ENCODE measurements at regions not wholly inside any gene's neighbourhood (a gene's known extent, or its start where the extent isn't known, plus 50 kb on each side); places are given as distances from the start of the nearest gene placed in this dataset.

GRCh38 chr2:225289659-225290058 is 109.9 kb upstream of the NYAP2 start:
- intact Hi-C loops (cut with DNase I) = loop anchor here in 2 of 3 donors (10.0 kb wide), 2 partner anchors 365 to 375 kb away; no protein-coding TSS in a partner anchor
- H3K4me1 ChIP-seq = no peaks in the 10 kb centered on the region
- H3K36me3 ChIP-seq = no peaks in the 10 kb centered on the region
- FAIRE-seq (no peak), ATAC-seq (no peak), DNase-seq (no peak)
- no peak overlapping the region for H3K27ac ChIP-seq
- H3K4me3 ChIP-seq = no peak overlapping the region
- WGBS, 2 donors = 87 to 92% methylated on average over 2 of the region's 2 CpGs
- no peaks in the 10 kb centered on the region for H3K27me3 ChIP-seq
- H3K9me3 ChIP-seq = no peaks in the 10 kb centered on the region
- TF ChIP-seq CTCF (IDR thresholded peaks at IDR 0.05) = no peak

GRCh38 chr2:225288986-225289385 is 110.5 kb upstream of the NYAP2 start:
- intact Hi-C loops (cut with DNase I) = loop anchor here in 2 of 3 donors (10.0 kb wide), 2 partner anchors 366 to 376 kb away; no protein-coding TSS in a partner anchor
- WGBS, 2 donors = 50 to 52% methylated on average over 3 of the region's 3 CpGs

GRCh38 chr2:225282858-225283710 is 116.4 kb upstream of the NYAP2 start:
- Histone ChIP-seq H3K4me1 (no peaks in the 10 kb centered on the region), H3K9me3 (no peaks in the 10 kb centered on the region), H3K27me3 (no peaks in the 10 kb centered on the region), H3K36me3 (no peaks in the 10 kb centered on the region), H3K27ac (no peak overlapping the region), H3K4me3 (no peak overlapping the region)
- DNase-seq = peak in 1 of 6 donors; percentile 29
- peak; percentile 58 to 74 (median 69) for TF ChIP-seq CTCF (IDR thresholded peaks at IDR 0.05)
- no peak for FAIRE-seq
- peak in 3 of 4 donors; percentile 80 to 90 (median 86) for ATAC-seq
- intact Hi-C loops (cut with DNase I) = loop anchor here (5.0 to 10.0 kb wide), 3 partner anchors 372 to 382 kb away; no protein-coding TSS in a partner anchor
- 25 to 26% methylated on average over 4 of the region's 4 CpGs for WGBS, 2 donors

More at GRCh38 chr2:225288986-225289385, 110.5 kb upstream of the NYAP2 start:
- no peak for FAIRE-seq
- H3K4me3 ChIP-seq = no peak overlapping the region
- H3K9me3 ChIP-seq = no peaks in the 10 kb centered on the region
- H3K4me1 ChIP-seq = no peaks in the 10 kb centered on the region
- ATAC-seq = no peak
- no peaks in the 10 kb centered on the region for H3K36me3 ChIP-seq
- no peak overlapping the region for H3K27ac ChIP-seq
- no peak for TF ChIP-seq CTCF (IDR thresholded peaks at IDR 0.05)
- H3K27me3 ChIP-seq = no peaks in the 10 kb centered on the region
- no peak for DNase-seq

- TF ChIP-seq CTCF (IDR thresholded peaks at IDR 0.05) = no peak
- ATAC-seq (no peak), DNase-seq (no peak), FAIRE-seq (no peak)
- 51 to 52% methylated on average over 3 of the region's 3 CpGs for WGBS, 2 donors
- no peaks in the 10 kb centered on the region for H3K9me3 ChIP-seq
- no peaks in the 10 kb centered on the region for H3K27me3 ChIP-seq
- no peak overlapping the region for H3K4me3 ChIP-seq
- H3K36me3 ChIP-seq = no peaks in the 10 kb centered on the region
- intact Hi-C loops (cut with DNase I) = no loop called here
- no peak overlapping the region for H3K27ac ChIP-seq
- no peaks in the 10 kb centered on the region for H3K4me1 ChIP-seq
Measured at GRCh38 chr2:225276207-225276606, 123.3 kb upstream of the NYAP2 start.

GRCh38 chr2:225275443-225275842 is 124.1 kb upstream of the NYAP2 start:
- intact Hi-C loops (cut with DNase I) = no loop called here
- no peak for TF ChIP-seq CTCF (IDR thresholded peaks at IDR 0.05)
- H3K9me3 ChIP-seq = no peaks in the 10 kb centered on the region
- H3K4me3 ChIP-seq = no peak overlapping the region
- DNase-seq = no peak
- H3K27ac ChIP-seq = no peak overlapping the region
- peak in 3 of 4 donors; percentile 50 to 90 (median 62) for ATAC-seq
- H3K36me3 ChIP-seq = no peaks in the 10 kb centered on the region
- no peak for FAIRE-seq
- H3K4me1 ChIP-seq = no peaks in the 10 kb centered on the region
- H3K27me3 ChIP-seq = no peaks in the 10 kb centered on the region
